ENCODE measurements at regions not wholly inside any gene's neighbourhood (a gene's known extent, or its start where the extent isn't known, plus 50 kb on each side); places are given as distances from the start of the nearest gene placed in this dataset.
"Not testable (repeated sequence)": the region's sequence is repeated elsewhere in the genome, so short reads cannot be mapped to it uniquely, and the experiment has no call there.

DNA sequence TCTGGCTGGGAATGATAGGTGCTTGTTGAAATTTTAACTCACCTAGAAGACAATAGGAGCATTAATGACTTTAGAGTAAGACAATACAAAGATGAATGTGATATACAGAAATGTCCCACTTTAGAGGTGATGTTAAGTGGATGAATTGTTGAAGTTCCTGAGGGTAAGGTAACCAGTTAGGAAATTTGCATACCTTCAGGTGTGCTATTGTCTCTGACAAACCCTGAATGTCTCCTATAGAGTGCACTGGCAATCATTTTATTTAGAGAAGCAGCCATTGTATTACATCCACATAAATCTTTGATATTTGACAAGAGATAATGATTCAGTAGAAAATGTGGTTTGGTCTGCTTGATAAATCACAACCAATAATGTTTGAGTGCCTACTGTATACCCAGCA is 228.5 kb downstream of the RNF144A start:
- DNase-seq (ENCODE audit: low read depth, low spot score) = no peak

DNA sequence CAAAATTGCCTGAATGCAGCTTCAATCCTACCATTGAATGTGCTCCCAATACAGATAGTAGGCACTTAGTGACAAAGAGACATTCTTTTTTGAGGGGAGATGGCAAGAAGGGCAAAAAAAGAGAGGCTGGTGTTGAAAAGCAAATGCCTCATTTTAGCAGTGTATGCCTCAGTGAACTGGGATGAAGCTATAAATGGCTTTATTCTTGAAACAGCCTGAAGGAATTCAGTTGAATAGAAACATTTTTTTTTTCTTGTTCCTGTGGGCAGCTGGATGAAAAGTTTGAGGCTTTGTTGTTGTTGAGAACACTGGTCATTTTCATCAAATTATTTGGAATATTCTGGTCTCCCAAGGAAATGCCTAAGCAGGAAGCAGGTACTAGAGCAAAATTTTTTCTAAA is 228.9 kb downstream of the RNF144A start:
- DNase-seq (ENCODE audit: low read depth, low spot score) = no peak

DNA sequence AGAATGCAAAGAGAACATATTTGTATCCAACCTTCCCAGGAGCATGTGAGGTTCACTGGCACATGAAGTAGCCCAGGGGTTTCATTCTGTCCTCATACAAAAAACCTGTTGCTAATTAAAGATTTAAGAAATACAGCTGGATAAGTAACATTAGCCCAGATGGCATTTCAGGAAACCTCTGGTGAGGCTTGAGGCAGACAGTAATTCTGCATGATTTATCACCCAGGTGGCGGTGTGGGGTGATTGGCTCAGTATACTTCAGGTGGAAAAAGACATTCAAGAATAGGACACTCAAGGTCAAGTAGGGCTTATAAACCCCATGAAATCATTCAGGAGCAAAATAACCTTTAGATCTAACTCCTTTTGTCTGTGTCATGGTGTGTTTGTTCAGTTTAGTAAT is 237.4 kb downstream of the RNF144A start:
- no peak for DNase-seq (ENCODE audit: low read depth, low spot score)

- no peak for DNase-seq (ENCODE audit: low read depth, low spot score)
Measured at GRCh38 chr2:7161501-7161900, 244.3 kb downstream of the RNF144A start.

- no peak for DNase-seq (ENCODE audit: low read depth, low spot score)
Measured at GRCh38 chr2:7165736-7166135, 248.5 kb downstream of the RNF144A start.

GRCh38 chr2:7167801-7168411 is 250.7 kb downstream of the RNF144A start:
- no peak for DNase-seq (ENCODE audit: low read depth, low spot score)

GRCh38 chr2:7169593-7169992 is 252.4 kb downstream of the RNF144A start:
- DNase-seq (ENCODE audit: low read depth, low spot score) = no peak

- DNase-seq (ENCODE audit: low read depth, low spot score) = not testable (repeated sequence)
Measured at GRCh38 chr2:7178996-7179395, 261.8 kb downstream of the RNF144A start.

DNA sequence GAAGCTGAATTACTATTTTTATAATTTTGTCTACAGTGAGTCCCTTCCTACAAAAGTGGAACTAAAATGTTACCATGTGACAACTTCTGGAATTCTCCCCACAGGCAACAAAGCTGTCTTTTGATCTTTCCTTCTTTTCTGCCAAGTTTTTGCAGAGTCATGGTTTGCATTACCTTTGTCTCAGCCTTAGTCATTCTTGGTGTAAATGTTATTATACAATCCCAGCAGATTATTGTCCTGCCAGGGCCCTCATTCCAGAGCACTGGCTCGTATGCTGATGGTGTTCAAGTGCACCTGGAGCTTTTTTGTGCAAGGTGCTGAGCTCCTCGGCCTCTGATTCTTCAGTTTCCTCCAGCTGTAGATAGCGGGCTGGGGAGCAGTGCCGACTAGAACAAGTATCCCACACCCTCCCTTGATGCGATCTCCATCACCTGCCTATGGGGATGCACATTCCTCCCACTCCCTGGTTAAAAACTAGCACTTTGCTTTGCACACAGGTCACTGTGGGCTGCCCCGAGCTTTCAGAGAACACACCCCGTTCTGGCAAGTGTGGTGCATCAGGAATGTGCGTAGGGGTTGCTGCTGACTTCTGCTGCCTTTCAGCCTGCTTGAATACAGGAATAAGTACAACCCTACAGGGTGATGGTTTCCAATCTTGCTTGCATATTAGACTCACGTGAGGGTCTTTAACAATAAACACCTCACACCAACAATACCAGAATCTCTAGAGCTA is 263.6 kb downstream of the RNF144A start:
- no peak for DNase-seq (ENCODE audit: low read depth, low spot score)

- DNase-seq (ENCODE audit: low read depth, low spot score) = no peak
Measured at GRCh38 chr2:7182525-7182924, 265.3 kb downstream of the RNF144A start.

GRCh38 chr2:7189106-7189505 is 271.9 kb downstream of the RNF144A start:
- DNase-seq (ENCODE audit: low read depth, low spot score) = no peak

DNA sequence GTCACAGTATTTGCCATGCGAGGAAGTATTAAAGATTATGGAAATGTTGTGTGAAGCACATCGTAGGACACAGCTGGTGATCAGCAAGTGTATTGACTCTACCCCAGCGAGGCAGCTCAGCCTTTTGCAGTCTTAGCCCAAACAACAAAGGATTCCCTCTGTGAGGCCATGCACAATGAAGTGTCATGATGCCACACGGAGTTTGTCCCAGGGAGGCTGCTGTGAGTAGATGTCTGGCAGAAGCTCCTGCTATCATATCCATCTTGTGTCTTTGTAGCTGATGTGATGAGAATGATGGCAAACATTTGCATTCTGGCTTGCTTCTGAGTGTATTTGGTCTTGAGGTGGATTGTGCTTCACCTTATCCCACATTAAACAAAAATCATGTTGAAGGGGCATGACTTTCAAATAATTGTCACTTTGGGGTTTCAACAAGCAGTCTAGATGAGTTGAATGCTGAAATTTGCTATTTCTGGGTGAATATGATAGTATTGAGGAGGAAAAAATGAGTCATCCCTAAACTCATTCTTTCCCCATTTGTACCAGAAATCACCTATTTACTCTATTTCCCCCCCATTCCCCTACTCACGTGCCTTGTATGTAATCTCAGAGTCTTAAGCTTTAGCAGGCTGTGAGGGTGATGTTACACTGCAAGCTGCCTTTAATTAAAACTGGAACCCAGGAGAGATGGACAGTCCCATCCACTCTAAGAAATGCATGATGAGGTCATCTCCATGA is 273.5 kb downstream of the RNF144A start:
- no peak for DNase-seq (ENCODE audit: low read depth, low spot score)

DNA sequence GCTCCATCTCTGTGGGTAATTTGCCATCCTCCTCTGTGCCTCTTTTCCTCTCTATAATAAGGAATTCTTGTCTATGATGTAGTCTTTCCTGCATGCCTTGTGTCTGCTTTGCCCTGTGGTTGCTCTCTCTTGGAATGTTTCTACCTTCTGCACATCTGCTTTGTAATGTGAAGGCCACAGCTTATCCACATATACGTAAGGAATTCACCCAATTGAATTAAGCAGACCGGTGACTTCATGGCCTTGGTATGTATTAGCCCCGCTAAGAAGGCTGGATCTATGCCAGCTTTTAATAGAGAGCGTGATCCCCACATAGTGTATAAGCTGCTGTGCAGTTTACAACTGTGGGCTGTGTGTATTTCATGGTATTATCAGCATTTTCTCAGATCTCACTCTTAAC is 274.7 kb downstream of the RNF144A start:
- DNase-seq (ENCODE audit: low read depth, low spot score) = peak; percentile 18

DNA sequence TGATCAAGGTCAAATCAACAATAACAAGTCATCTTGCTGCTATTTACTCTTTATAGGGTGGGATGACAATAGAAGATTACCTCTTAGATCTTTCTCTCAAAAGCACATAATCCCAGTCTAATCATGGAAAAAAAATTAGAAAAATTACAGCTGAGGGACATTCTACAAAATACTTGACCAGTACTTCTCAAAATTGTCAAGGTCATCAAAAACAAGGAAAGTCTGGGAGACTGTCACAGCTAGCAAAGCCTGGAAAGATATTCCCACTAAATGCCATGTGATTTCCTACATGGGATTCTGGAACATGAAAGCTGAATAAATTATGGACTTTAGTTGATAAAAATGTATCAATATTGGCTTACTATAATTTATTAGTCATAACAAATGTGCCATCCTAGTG is 276.2 kb downstream of the RNF144A start:
- DNase-seq (ENCODE audit: low read depth, low spot score) = no peak

DNA sequence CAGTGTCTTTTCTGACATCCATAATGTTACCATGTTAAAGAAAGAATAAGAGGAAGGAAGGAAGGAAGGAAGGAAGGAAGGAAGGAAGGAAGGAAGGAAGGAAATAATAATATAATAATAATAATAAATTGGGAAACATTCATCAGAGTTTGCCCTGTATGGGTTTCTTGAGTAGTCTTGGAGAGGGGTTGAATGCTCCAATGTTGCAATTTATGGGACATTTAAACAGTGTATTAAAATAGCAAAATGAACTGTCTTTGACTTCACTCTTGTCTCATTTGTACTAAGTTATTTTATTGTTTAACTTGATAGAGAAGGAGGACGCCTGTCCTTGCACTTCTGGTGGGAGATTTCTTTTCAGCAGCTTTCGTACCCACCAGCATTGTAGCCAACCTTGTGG is 277.7 kb downstream of the RNF144A start:
- no peak for DNase-seq (ENCODE audit: low read depth, low spot score)

DNA sequence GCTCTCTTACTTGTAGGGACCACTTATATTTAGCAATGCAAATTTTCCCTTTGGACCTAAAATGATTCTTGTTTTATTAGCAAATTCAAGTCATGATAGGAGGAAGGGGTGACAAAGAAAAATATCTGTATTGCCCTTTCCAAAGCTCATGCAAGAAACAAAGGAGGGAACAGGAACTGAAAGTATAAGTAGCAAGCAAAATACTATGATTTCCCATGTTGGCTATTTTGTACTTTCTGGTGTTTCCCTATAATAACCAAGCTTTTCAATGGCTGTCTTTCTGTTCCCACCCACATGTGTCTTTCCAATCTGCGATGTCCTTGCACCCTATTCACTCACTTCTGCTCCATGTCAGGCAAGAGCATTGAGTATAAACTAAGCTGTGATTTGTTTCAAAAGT is 279.7 kb downstream of the RNF144A start:
- DNase-seq (ENCODE audit: low read depth, low spot score) = no peak

GRCh38 chr2:7201851-7202250 is 284.6 kb downstream of the RNF144A start:
- no peak for DNase-seq (ENCODE audit: low read depth, low spot score)

DNA sequence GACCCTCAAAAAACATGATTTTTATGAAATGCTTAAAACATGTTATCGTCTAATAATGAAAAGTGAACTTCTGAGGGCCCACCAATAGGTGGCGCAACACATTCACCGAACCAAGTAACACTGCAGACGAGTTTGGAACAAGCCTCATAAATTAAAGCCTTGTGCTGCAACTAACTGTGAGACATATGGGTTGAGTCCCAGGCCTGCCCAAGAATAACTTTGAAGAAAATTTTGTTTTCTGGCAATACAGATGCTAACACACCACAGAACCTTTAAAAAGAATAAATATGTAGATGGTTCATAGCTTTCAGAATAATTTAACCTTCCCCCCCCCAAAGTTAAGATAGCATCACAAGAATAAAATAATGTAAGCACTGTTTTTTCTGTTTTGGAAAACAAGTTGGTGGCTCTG is 285.9 kb downstream of the RNF144A start:
- DNase-seq (ENCODE audit: low read depth, low spot score) = peak; percentile 35

DNA sequence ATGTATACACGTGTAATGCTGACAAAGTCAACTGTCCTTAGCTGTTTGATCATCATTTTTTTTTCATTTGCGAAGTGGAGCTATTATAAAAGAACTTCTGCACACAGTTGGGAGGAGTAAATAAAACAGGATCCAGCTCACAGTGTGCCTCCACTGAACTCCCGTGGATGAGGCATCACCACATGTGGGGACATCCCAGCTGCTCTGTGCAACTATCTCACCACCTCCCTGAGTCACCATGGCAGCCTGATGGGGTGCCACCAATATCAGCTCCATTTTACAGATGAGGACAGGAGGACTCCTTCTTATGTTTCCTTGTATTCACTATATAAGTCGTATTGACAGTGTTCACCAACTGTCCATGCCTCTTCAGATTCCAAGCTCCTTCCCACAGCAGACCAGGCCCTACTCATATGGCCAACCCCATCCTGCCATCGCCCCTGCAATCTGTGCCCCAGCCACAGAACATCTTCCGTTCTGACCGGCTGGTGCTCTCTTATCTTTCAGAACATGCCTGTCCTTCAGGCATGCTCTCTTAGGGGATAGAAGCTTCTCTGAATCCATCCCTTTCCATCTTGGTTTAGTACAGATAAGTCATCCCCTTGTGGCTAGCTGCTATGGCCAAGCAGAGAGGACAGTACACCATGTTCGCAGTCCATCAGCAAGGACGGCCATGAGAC is 288.1 kb downstream of the RNF144A start:
- no peak for DNase-seq (ENCODE audit: low read depth, low spot score)

GRCh38 chr2:7206111-7206810 is 289.0 kb downstream of the RNF144A start:
- DNase-seq (ENCODE audit: low read depth, low spot score) = no peak

- DNase-seq (ENCODE audit: low read depth, low spot score) = no peak
Measured at GRCh38 chr2:7207631-7208030, 290.4 kb downstream of the RNF144A start.

Data from smooth muscle cell of the brain vasculature (primary cell).